Heart right ventricle (tissue), 16 donors: ENCODE measurements at regions not wholly inside any gene's neighbourhood (a gene's known extent, or its start where the extent isn't known, plus 50 kb on each side); places are given as distances from the start of the nearest gene placed in this dataset.

Experiments
- ATAC-seq, 8 donors: fragments of 200-7000 bp; cut with Tn5 transposase; one replicate each; pipeline ENCODE4 v1.9.1; 2020; ENCODE audit warnings: mild to moderate bottlenecking in 8 of 8, moderate library complexity in 8 of 8, moderate number of reproducible peaks in 1 of 8
- DNase-seq, 2 donors: peaks; one replicate each; pipeline ENCODE4 v3.0.0-alpha.2; 2020
- H3K27ac ChIP-seq, 10 donors: fragments of 200-600 bp; sonication (generic) in 2 of 10; one replicate each; pipeline versions ENCODE4 v1.5.0 to v1.8.0; 2020 to 2022; ENCODE audit warnings: mild to moderate bottlenecking in 3 of 10
- H3K27me3 ChIP-seq, 7 donors: fragments of 200-600 bp; one replicate each; pipeline ENCODE4 v1.8.0; 2021 to 2022; ENCODE audit warnings: mild to moderate bottlenecking in 2 of 7
- H3K36me3 ChIP-seq, 9 donors: fragments of 200-600 bp; sonication (generic) in 1 of 9; one replicate each; pipeline versions ENCODE4 v1.5.0 to v1.8.0; 2020 to 2022; ENCODE audit warnings: mild to moderate bottlenecking in 2 of 9
- H3K4me1 ChIP-seq, 9 donors: fragments of 200-600 bp; sonication (generic) in 1 of 9; one replicate each; pipeline versions ENCODE4 v1.5.0 to v1.8.0; 2020 to 2022; ENCODE audit warnings: mild to moderate bottlenecking in 4 of 9
- H3K4me3 ChIP-seq, 10 donors: fragments of 200-600 bp; sonication (generic) in 2 of 10; one replicate each; pipeline versions ENCODE4 v1.5.0 to v1.8.0; 2020 to 2022; ENCODE audit warnings: mild to moderate bottlenecking in 7 of 10, moderate library complexity in 2 of 10
- H3K9me3 ChIP-seq, 11 donors: fragments of 200-600 bp in 10 of 11; sonication (generic) in 2 of 11; one replicate each; pipeline versions ENCODE4 v1.5.0 to v1.8.0; 2013 to 2022; ENCODE audit warnings: mild to moderate bottlenecking in 2 of 11, control low read depth in 1 of 11, moderate library complexity in 1 of 11
- WGBS, 2 donors: extraction: QIAGEN DNeasy Blood & Tissue Kit; methylation state at CpG; one replicate each; pipeline ENCODE4 v1.1.7; 2013; ENCODE audit warnings: inconsistent platforms in 1 of 2; 5-methylcytosine and 5-hydroxymethylcytosine counted together
- intact Hi-C, 10 donors: fragments of 100-400 bp; cut with DNase I; formaldehyde crosslinking; loops; one replicate each; pipeline versions ENCODE4 v1.11.1 to v1.14.2; 2022
- TF ChIP-seq, protein P1 (sequence below), 9 donors: fragments of 200-600 bp; sonication (generic) in 2 of 9; IDR thresholded peaks; one replicate each; pipeline versions ENCODE4 v1.5.0 to v1.8.0; 2021 to 2022; ENCODE audit warnings: antibody characterized with exemption in 9 of 9, mild to moderate bottlenecking in 5 of 9, moderate library complexity in 1 of 9
- donor health status: Arrhythmogenic right ventricular cardiomyopathy.
- donor health status: ischemic (EF 13 %, LVEDD 7.1; RV severe dilation, severe dysfunction).
- donor health status: healthy with polysubstance abuse.
- donor health status: DM: no; HTN: yes; CAD: no.
- donor health status: DM: no; HTN: no; CAD: no.
- donor health status: ischemic (EF 25% LVEDD 6.9; RV normal size, moderate dysfunction).
- donor health status: ischemic (EF 25% LVEDD 5.7; RV mildly dilated, moderate dysfunction).
- donor health status: healthy.
- donor health status: DM: yes; HTN: yes; CAD: no.
- donor health status: Ischemic cardiomyopathy.
- donor health status: ischemic (EF 35%, LVEDD 5.7; RV mildly dilated, moderate dysfunction).
- donor health status: nonischemic (EF 11% LVEDD 7.7; RV severe dilation, severe dysfunction).
- donor health status: DM: yes; HTN: yes; CAD: no.
- donor health status: PGD.
- donor health status: ischemic (EF 29% LVEDD 5.4; RV normal size, mild dysfunction).
- donor health status: nonischemic (EF 23%, LVEDD 6.1; RV moderate dilation, normal function).

GRCh38 chr16:74168445-74168844 is 128.2 kb upstream of the PSMD7 start:
- WGBS, 2 donors = 94 to 96% methylated on average over 1 of the region's 1 CpG
- ATAC-seq (no peak), DNase-seq (no peak)
- TF ChIP-seq, protein P1, sequence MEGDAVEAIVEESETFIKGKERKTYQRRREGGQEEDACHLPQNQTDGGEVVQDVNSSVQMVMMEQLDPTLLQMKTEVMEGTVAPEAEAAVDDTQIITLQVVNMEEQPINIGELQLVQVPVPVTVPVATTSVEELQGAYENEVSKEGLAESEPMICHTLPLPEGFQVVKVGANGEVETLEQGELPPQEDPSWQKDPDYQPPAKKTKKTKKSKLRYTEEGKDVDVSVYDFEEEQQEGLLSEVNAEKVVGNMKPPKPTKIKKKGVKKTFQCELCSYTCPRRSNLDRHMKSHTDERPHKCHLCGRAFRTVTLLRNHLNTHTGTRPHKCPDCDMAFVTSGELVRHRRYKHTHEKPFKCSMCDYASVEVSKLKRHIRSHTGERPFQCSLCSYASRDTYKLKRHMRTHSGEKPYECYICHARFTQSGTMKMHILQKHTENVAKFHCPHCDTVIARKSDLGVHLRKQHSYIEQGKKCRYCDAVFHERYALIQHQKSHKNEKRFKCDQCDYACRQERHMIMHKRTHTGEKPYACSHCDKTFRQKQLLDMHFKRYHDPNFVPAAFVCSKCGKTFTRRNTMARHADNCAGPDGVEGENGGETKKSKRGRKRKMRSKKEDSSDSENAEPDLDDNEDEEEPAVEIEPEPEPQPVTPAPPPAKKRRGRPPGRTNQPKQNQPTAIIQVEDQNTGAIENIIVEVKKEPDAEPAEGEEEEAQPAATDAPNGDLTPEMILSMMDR (IDR thresholded peaks at IDR 0.05) = no peak
- H3K36me3 ChIP-seq = no peaks in the 10 kb centered on the region
- H3K4me1 ChIP-seq = no peaks in the 10 kb centered on the region
- peaks cover 0 to 9% (median 0%) of the 10 kb centered on the region in 11 donors for H3K9me3 ChIP-seq
- H3K27ac ChIP-seq = no peak overlapping the region
- no peak overlapping the region for H3K4me3 ChIP-seq
- intact Hi-C loops = no loop called here
- no peaks in the 10 kb centered on the region for H3K27me3 ChIP-seq

DNA sequence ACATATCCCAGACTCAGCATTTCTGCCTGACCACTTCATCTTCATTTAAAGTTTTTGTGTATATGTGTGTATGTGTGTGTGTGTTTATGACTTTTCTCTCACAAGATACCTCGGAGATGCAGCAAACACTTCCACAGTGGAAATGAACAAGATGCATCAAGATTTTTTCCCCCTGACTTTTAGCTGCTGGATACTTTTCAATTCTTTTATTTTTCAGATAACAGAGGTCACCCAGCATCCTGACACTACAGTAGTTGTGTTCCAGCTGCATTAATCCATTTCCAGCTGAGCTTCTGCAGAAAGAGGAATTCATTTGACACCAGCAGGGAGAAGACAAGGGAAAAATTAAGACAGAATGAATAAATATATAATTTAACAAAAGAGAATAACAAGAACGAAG is 130.2 kb upstream of the PSMD7 start:
- Histone ChIP-seq H3K27ac (no peak overlapping the region), H3K4me3 (no peak overlapping the region), H3K36me3 (no peaks in the 10 kb centered on the region), H3K9me3 (peaks cover 0 to 9% (median 0%) of the 10 kb centered on the region in 11 donors), H3K27me3 (no peaks in the 10 kb centered on the region), H3K4me1 (no peaks in the 10 kb centered on the region)
- 37 to 52% methylated on average over 2 of the region's 2 CpGs for WGBS, 2 donors
- intact Hi-C loops = no loop called here
- TF ChIP-seq, protein P1 (IDR thresholded peaks at IDR 0.05) = no peak
- ATAC-seq (no peak), DNase-seq (no peak)

DNA sequence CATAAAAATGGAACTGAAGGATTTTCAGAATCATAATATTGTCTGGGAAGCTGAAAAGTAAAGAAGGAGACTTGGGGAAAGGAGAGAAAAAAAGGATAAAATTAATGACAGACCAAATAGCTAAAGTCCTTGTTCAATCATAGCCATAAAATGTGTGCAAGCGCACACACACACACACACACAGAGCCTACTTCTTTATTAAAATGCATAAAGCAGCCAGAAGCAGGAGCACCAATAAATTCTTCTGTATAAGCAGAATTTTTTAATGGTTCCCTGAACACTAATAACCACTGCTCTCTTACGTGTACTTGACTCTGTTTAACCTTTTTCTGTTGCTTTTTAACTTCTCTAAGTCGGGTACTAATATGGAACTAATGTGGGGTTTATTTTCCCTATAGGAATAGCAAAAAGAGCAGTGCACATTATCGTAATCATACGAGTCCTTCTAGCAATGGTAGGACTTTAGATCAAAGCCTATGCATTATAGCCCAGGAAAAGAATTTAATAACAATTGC is 131.0 kb upstream of the PSMD7 start:
- no peaks in the 10 kb centered on the region for H3K27me3 ChIP-seq
- peaks cover 0 to 12% (median 0%) of the 10 kb centered on the region in 11 donors for H3K9me3 ChIP-seq
- WGBS, 2 donors = 72 to 73% methylated on average over 5 of the region's 5 CpGs
- DNase-seq = no peak
- intact Hi-C loops = no loop called here
- H3K4me3 ChIP-seq = no peak overlapping the region
- no peaks in the 10 kb centered on the region for H3K36me3 ChIP-seq
- no peak overlapping the region for H3K27ac ChIP-seq
- ATAC-seq = no peak
- no peaks in the 10 kb centered on the region for H3K4me1 ChIP-seq
- TF ChIP-seq, protein P1 (IDR thresholded peaks at IDR 0.05) = no peak

- TF ChIP-seq, protein P1 (IDR thresholded peaks at IDR 0.05) = no peak
- Histone ChIP-seq H3K27me3 (no peaks in the 10 kb centered on the region), H3K27ac (no peak overlapping the region), H3K4me3 (no peak overlapping the region), H3K36me3 (no peaks in the 10 kb centered on the region), H3K9me3 (peaks cover 0 to 16% (median 0%) of the 10 kb centered on the region in 11 donors), H3K4me1 (no peaks in the 10 kb centered on the region)
- DNase-seq (no peak), ATAC-seq (no peak)
- WGBS, 2 donors = 78 to 87% methylated on average over 2 of the region's 2 CpGs
- intact Hi-C loops = no loop called here
Measured at GRCh38 chr16:74160759-74161158, 135.9 kb upstream of the PSMD7 start.
